VCaP (cell line): ENCODE measurements at regions not wholly inside any gene's neighbourhood (a gene's known extent, or its start where the extent isn't known, plus 50 kb on each side); places are given as distances from the start of the nearest gene placed in this dataset.

Experiments
- H3K27ac ChIP-seq: fragments of 450-650 bp; 2 replicates; pipeline ENCODE4 v1.5.1; 2017
- TF ChIP-seq, protein P1 (sequence below): fragments of 450-650 bp; conservative IDR thresholded peaks from 2 replicates; pipeline ENCODE4 v1.5.1; 2017; ENCODE audit warnings: mild to moderate bottlenecking, moderate library complexity

GRCh38 chr2:228653884-228654283 lies 472.4 kb upstream of the SPHKAP start:
- TF ChIP-seq, protein P1, sequence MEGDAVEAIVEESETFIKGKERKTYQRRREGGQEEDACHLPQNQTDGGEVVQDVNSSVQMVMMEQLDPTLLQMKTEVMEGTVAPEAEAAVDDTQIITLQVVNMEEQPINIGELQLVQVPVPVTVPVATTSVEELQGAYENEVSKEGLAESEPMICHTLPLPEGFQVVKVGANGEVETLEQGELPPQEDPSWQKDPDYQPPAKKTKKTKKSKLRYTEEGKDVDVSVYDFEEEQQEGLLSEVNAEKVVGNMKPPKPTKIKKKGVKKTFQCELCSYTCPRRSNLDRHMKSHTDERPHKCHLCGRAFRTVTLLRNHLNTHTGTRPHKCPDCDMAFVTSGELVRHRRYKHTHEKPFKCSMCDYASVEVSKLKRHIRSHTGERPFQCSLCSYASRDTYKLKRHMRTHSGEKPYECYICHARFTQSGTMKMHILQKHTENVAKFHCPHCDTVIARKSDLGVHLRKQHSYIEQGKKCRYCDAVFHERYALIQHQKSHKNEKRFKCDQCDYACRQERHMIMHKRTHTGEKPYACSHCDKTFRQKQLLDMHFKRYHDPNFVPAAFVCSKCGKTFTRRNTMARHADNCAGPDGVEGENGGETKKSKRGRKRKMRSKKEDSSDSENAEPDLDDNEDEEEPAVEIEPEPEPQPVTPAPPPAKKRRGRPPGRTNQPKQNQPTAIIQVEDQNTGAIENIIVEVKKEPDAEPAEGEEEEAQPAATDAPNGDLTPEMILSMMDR: no peak
- no peak overlapping the region for H3K27ac ChIP-seq

GRCh38 chr2:228652366-228652765 lies 470.9 kb upstream of the SPHKAP start:
- TF ChIP-seq, protein P1: no peak
- no peak overlapping the region for H3K27ac ChIP-seq

DNA sequence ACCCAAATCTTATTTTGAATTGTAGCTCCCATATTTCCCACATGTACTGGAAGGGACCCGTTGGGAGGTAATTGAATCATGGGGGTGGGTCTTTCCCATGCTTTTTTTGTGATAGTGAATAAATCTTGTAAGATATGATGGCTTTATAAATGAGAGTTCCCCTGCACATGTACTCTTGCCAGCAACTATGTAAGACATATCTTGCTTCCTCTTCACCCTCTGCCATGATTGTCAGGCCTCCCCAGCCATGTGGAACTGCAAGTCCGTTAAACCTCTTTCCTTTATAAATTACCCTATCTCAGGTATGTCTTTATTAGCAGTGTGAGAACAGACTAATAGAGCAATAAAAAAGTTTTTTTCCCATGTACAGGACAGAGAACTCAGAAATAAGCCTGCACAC lies 468.4 kb upstream of the SPHKAP start:
- TF ChIP-seq, protein P1: no peak
- H3K27ac ChIP-seq: no peak overlapping the region

DNA sequence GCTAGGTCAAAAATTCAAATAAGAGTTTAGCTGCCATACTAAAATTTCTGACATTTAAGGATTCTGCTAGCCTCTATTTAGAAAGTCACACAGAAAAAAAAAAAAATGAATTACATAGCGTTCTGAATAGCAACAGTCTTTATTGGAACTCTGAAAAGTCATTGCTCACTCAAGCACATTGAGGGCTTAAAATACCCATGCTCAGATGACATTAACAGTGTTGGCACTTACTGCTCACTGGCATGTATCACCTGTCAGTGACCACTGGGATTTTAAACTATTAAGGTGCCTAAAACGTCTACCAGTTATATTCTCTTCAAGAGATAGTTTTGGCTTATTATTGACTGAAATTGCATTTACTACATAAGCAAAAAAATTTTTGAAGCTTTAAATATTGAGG lies 468.0 kb upstream of the SPHKAP start:
- TF ChIP-seq, protein P1: no peak
- H3K27ac ChIP-seq: no peak overlapping the region

- TF ChIP-seq, protein P1: no peak
- H3K27ac ChIP-seq: no peak overlapping the region
Observed at GRCh38 chr2:228648541-228648940, 467.1 kb upstream of the SPHKAP start.

- no peak overlapping the region for H3K27ac ChIP-seq
- TF ChIP-seq, protein P1: no peak
Observed at GRCh38 chr2:228646061-228646460, 464.6 kb upstream of the SPHKAP start.

- TF ChIP-seq, protein P1: no peak
- H3K27ac ChIP-seq: no peak overlapping the region
Observed at GRCh38 chr2:228644199-228644598, 462.7 kb upstream of the SPHKAP start.

DNA sequence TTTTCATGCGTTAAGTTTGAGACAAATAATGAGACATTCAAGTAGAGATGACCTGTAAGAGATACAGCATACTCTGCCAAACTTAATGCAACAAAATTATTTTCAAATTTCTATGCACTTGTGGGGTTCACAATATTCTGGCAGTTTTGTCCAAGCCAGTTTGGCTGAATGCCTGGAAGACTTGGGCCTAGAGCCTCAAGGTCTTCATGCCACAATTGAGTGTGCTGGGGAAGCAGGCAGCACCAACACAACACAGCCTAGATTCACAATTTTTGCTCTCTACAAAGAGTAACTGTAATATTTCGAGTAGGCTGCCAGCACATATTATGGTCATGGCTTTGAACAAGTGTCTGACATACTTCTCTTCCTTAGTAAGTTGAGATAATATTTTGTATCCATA lies 461.4 kb upstream of the SPHKAP start:
- TF ChIP-seq, protein P1: no peak
- no peak overlapping the region for H3K27ac ChIP-seq
